ENCODE measurements at regions not wholly inside any gene's neighbourhood (a gene's known extent, or its start where the extent isn't known, plus 50 kb on each side); places are given as distances from the start of the nearest gene placed in this dataset.

- TF ChIP-seq, protein P1, sequence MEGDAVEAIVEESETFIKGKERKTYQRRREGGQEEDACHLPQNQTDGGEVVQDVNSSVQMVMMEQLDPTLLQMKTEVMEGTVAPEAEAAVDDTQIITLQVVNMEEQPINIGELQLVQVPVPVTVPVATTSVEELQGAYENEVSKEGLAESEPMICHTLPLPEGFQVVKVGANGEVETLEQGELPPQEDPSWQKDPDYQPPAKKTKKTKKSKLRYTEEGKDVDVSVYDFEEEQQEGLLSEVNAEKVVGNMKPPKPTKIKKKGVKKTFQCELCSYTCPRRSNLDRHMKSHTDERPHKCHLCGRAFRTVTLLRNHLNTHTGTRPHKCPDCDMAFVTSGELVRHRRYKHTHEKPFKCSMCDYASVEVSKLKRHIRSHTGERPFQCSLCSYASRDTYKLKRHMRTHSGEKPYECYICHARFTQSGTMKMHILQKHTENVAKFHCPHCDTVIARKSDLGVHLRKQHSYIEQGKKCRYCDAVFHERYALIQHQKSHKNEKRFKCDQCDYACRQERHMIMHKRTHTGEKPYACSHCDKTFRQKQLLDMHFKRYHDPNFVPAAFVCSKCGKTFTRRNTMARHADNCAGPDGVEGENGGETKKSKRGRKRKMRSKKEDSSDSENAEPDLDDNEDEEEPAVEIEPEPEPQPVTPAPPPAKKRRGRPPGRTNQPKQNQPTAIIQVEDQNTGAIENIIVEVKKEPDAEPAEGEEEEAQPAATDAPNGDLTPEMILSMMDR (IDR thresholded peaks at IDR 0.05; ENCODE audit: insufficient read depth, low read length), result no peak
- TF ChIP-seq POLR2AphosphoS5 (IDR thresholded peaks at IDR 0.05; ENCODE audit: low read depth) (no peak), SPI1 (IDR thresholded peaks at IDR 0.05; ENCODE audit: borderline replicate concordance, low read depth) (no peak), GABPA (IDR thresholded peaks at IDR 0.05; ENCODE audit: low read depth) (no peak)
- TF ChIP-seq, protein P2, sequence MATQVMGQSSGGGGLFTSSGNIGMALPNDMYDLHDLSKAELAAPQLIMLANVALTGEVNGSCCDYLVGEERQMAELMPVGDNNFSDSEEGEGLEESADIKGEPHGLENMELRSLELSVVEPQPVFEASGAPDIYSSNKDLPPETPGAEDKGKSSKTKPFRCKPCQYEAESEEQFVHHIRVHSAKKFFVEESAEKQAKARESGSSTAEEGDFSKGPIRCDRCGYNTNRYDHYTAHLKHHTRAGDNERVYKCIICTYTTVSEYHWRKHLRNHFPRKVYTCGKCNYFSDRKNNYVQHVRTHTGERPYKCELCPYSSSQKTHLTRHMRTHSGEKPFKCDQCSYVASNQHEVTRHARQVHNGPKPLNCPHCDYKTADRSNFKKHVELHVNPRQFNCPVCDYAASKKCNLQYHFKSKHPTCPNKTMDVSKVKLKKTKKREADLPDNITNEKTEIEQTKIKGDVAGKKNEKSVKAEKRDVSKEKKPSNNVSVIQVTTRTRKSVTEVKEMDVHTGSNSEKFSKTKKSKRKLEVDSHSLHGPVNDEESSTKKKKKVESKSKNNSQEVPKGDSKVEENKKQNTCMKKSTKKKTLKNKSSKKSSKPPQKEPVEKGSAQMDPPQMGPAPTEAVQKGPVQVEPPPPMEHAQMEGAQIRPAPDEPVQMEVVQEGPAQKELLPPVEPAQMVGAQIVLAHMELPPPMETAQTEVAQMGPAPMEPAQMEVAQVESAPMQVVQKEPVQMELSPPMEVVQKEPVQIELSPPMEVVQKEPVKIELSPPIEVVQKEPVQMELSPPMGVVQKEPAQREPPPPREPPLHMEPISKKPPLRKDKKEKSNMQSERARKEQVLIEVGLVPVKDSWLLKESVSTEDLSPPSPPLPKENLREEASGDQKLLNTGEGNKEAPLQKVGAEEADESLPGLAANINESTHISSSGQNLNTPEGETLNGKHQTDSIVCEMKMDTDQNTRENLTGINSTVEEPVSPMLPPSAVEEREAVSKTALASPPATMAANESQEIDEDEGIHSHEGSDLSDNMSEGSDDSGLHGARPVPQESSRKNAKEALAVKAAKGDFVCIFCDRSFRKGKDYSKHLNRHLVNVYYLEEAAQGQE (IDR thresholded peaks at IDR 0.05; ENCODE audit: insufficient replicate concordance, low read depth), result no peak
Measured at GRCh38 chr18:2171840-2172625, 399.3 kb downstream of the METTL4 start.

Measured in HL-60 (cell line).